ENCODE measurements at regions not wholly inside any gene's neighbourhood (a gene's known extent, or its start where the extent isn't known, plus 50 kb on each side); places are given as distances from the start of the nearest gene placed in this dataset.

- no peak for TF ChIP-seq CTCF (IDR thresholded peaks at IDR 0.05)
Measured at GRCh38 chr18:54684784-54685183, 93.7 kb downstream of the DYNAP start.

DNA sequence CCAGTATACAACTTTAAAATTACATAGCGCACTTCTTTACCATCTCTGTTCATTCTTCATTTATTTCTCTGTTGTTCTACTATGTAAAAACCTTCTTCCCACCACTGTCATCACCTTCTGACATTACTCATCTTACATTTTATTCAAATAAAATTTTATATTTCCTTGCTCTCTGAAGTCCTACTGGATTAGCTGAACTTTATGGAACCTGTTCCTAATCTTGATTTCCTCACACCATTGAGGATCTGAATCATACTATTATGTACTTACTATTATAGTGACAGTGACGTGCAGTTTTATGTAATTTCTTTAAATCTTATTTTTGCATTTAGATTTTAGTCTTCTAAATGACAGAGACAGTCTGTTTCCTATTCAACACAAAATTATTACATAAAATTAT lies 98.3 kb downstream of the DYNAP start:
- no peak for TF ChIP-seq CTCF (IDR thresholded peaks at IDR 0.05)

- no peak for TF ChIP-seq CTCF (IDR thresholded peaks at IDR 0.05)
Measured at GRCh38 chr18:54690198-54690597, 99.2 kb downstream of the DYNAP start.

DNA sequence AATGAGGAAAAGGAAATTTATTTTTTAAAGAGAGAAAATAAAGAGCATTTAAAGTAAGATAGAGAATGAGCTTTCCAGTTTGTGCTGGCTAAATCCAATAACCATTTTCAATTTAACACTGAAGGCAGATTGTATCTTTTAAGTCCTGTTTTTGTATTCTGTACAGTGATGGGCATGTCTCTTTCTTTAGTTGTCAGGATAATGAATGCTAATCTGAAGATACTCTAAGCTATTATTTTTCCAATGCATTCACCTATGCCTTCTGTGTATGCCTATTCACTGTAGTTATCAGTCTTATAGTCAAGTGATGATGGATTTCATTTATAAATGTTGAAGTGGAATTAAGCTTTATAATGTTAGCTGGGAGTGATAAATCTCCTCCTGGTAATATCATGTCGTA lies 101.4 kb downstream of the DYNAP start:
- TF ChIP-seq CTCF (IDR thresholded peaks at IDR 0.05) = no peak

DNA sequence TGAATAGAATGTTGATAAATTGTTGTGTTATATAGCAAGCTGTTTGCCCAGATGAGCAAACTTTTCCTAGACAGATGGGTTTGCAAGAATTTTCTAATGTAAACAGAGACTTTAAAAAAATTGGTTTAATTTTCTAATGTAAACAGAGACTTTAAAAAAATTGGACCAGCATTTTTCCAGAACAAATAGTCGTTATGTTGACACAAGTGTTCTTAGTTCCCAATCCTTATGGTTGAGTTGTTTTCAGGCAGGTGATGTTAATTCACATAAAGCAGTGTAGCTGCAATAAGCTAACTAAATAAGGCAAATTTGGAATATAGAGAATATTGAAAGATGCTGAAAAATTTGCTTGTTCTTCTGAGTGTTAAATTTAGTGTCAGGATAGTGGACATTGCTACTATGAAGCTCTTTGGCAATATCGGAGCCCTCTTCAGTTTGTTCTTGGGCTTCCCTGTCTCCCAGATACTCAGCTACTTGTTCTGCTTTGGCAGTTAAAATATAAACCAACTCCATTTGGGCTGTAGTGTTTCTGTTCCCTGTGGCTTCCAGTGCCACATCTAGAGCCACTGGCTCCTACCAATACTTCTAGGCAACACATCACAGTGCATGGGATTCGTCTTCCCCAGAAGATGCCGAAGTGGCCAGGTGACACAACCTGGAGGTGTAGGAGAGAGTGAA lies 105.7 kb downstream of the DYNAP start:
- TF ChIP-seq CTCF (IDR thresholded peaks at IDR 0.05) = no peak

GRCh38 chr18:54700580-54700979 lies 109.5 kb downstream of the DYNAP start:
- no peak for TF ChIP-seq CTCF (IDR thresholded peaks at IDR 0.05)

GRCh38 chr18:54702686-54703085 lies 111.6 kb downstream of the DYNAP start:
- TF ChIP-seq CTCF (IDR thresholded peaks at IDR 0.05) = no peak
